Activated CD8-positive, alpha-beta T cell treated with anti-CD3 and anti-CD28 coated beads for 36 hours (primary cell): ENCODE measurements at regions not wholly inside any gene's neighbourhood (a gene's known extent, or its start where the extent isn't known, plus 50 kb on each side); places are given as distances from the start of the nearest gene placed in this dataset.

Source experiments
- ATAC-seq: fragments of 200-7000 bp; cut with Tn5 transposase; one replicate; pipeline ENCODE4 v1.10.0; 2021; ENCODE audit warnings: mild to moderate bottlenecking, moderate library complexity
- CTCF ChIA-PET: fragments of 350-600 bp; sonication (Branson Sonifier 250); formaldehyde crosslinking; loops from one replicate; lab custom pipeline; 2021; ENCODE audit warnings: antibody characterized with exemption; lab: Charles Lee
- POLR2A ChIA-PET: fragments of 350-600 bp; sonication (Branson Sonifier 250); formaldehyde crosslinking; loops from one replicate; lab custom pipeline; 2021; ENCODE audit warnings: antibody characterized with exemption; lab: Charles Lee
- DNase-seq: peaks from one replicate; pipeline ENCODE4 v3.0.0-alpha.2; 2020
- H3K27ac Mint-ChIP-seq: one replicate; pipeline ENCODE4 v1.8.0; 2021; ENCODE audit warnings: mild to moderate bottlenecking, mixed read lengths
- H3K27me3 Mint-ChIP-seq: one replicate; pipeline ENCODE4 v1.8.0; 2021; ENCODE audit warnings: mixed read lengths
- H3K36me3 Mint-ChIP-seq: one replicate; pipeline ENCODE4 v1.8.0; 2021; ENCODE audit warnings: low read depth, mixed read lengths
- H3K4me1 Mint-ChIP-seq: one replicate; pipeline ENCODE4 v1.8.0; 2021; ENCODE audit warnings: low read depth, mixed read lengths
- H3K4me3 Mint-ChIP-seq: one replicate; pipeline ENCODE4 v1.8.0; 2021; ENCODE audit warnings: mild to moderate bottlenecking, moderate library complexity, mixed read lengths
- H3K9me3 Mint-ChIP-seq: one replicate; pipeline ENCODE4 v1.8.0; 2021; ENCODE audit warnings: mixed read lengths
- CTCF ChIP-seq: fragments of 200-600 bp; IDR thresholded peaks from one replicate; pipeline ENCODE4 v1.8.0; 2022; ENCODE audit warnings: antibody characterized with exemption, mild to moderate bottlenecking
- intact Hi-C: fragments of 100-400 bp; cut with micrococcal nuclease; formaldehyde crosslinking; loops from one replicate; pipeline ENCODE4 v1.10.0; 2022

GRCh38 chr1:70914224-70914623 lies 133.4 kb downstream of the PTGER3 start:
- no peak for ATAC-seq
- Mint-ChIP-seq H3K27me3 (no peaks in the 10 kb centered on the region), H3K27ac (no peak overlapping the region), H3K9me3 (no peaks in the 10 kb centered on the region), H3K4me1 (peaks cover 8% of the 10 kb centered on the region), H3K36me3 (no peaks in the 10 kb centered on the region), H3K4me3 (no peak overlapping the region)
- DNase-seq = no peak
- intact Hi-C loops = no loop called here
- ChIA-PET CTCF (no interaction called here), POLR2A (no interaction called here)
- TF ChIP-seq CTCF = no peak

- Mint-ChIP-seq H3K4me1 (no peaks in the 10 kb centered on the region), H3K27me3 (no peaks in the 10 kb centered on the region), H3K36me3 (no peaks in the 10 kb centered on the region), H3K27ac (no peak overlapping the region), H3K4me3 (no peak overlapping the region), H3K9me3 (no peaks in the 10 kb centered on the region)
- ChIA-PET POLR2A (no interaction called here), CTCF (no interaction called here)
- intact Hi-C loops = no loop called here
- no peak for ATAC-seq
- no peak for DNase-seq
- TF ChIP-seq CTCF = no peak
These were observed 132.2 kb downstream of the PTGER3 start for GRCh38 chr1:70915258-70916033.

- H3K4me3 Mint-ChIP-seq = no peak overlapping the region
- no peak overlapping the region for H3K27ac Mint-ChIP-seq
- TF ChIP-seq CTCF = no peak
- H3K36me3 Mint-ChIP-seq = no peaks in the 10 kb centered on the region
- DNase-seq (no peak), ATAC-seq (no peak)
- no peaks in the 10 kb centered on the region for H3K27me3 Mint-ChIP-seq
- no peaks in the 10 kb centered on the region for H3K9me3 Mint-ChIP-seq
- intact Hi-C loops = no loop called here
- CTCF ChIA-PET = no interaction called here
- H3K4me1 Mint-ChIP-seq = no peaks in the 10 kb centered on the region
- POLR2A ChIA-PET = no interaction called here
These were observed 131.6 kb downstream of the PTGER3 start for GRCh38 chr1:70916034-70916427.

DNA sequence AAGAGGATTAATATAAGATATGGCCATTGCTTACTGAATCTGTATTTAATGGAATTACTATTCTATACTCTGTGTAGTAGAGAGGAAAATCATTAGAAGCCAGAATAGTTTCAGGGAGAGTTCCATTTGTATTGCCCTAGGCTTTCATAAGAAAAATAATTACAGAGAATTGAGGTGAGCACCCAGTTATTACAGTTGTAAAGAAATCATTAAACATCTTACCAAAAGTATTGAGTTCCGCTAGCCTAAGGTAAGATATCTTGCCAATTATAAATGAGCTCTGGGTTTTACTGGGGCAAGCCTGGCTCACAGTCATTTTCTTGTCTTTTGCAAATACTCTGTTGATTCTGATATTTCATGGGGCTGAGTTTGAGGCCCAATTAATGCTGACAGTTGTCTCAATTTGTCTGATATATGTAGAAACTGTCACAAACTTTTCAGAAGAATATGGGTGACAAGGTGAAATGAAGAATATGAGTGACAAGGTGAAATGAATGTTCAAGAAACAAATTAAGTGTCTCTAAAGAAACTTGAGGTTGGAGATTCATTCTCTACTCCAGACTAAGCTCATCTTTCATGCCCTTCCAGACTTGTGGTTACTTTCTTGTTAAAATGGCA lies 127.8 kb downstream of the PTGER3 start:
- intact Hi-C loops = no loop called here
- no peak for ATAC-seq
- Mint-ChIP-seq H3K4me3 (no peak overlapping the region), H3K27me3 (no peaks in the 10 kb centered on the region), H3K9me3 (peaks cover 8% of the 10 kb centered on the region), H3K4me1 (no peaks in the 10 kb centered on the region), H3K36me3 (no peaks in the 10 kb centered on the region), H3K27ac (no peak overlapping the region)
- DNase-seq = no peak
- TF ChIP-seq CTCF = no peak
- POLR2A ChIA-PET = no interaction called here
- CTCF ChIA-PET = no interaction called here
